NT2/D1 (cell line): ENCODE measurements at regions not wholly inside any gene's neighbourhood (a gene's known extent, or its start where the extent isn't known, plus 50 kb on each side); places are given as distances from the start of the nearest gene placed in this dataset.

Experiments
- DNase-seq: peaks from one replicate; pipeline ENCODE4 v3.0.0-alpha.2; 2011; ENCODE audit warnings: low read depth, low spot score
- H3K27me3 ChIP-seq: 2 replicates; pipeline ENCODE4 v1.6.0; 2011; ENCODE audit warnings: mild to moderate bottlenecking; ENCODE audit not compliant: insufficient read length, insufficient read depth
- H3K36me3 ChIP-seq: 2 replicates; pipeline ENCODE4 v1.6.1; 2011; ENCODE audit warnings: mild to moderate bottlenecking, low read length, mixed read lengths; ENCODE audit not compliant: insufficient read depth, insufficient read length
- H3K4me1 ChIP-seq: 2 replicates; pipeline ENCODE4 v1.5.1; 2011; ENCODE audit not compliant: insufficient read depth, insufficient read length
- H3K4me3 ChIP-seq: 2 replicates; pipeline ENCODE4 v1.5.1; 2011; ENCODE audit warnings: low read depth; ENCODE audit not compliant: insufficient read length
- H3K9ac ChIP-seq: 2 replicates; pipeline ENCODE4 v1.6.0; 2011; ENCODE audit warnings: low read depth; ENCODE audit not compliant: insufficient read length
- H3K9me3 ChIP-seq: 2 replicates; pipeline ENCODE4 v1.5.1; 2011; ENCODE audit warnings: mild to moderate bottlenecking, low read length; ENCODE audit not compliant: insufficient read depth
- SUZ12 ChIP-seq: IDR thresholded peaks from 2 replicates; pipeline ENCODE4 v1.6.1; 2011; ENCODE audit not compliant: insufficient read length, insufficient read depth; ENCODE audit errors: extremely low read depth
- YY1 ChIP-seq: IDR thresholded peaks from 2 replicates; pipeline ENCODE4 v1.6.1; 2011; ENCODE audit not compliant: insufficient read length, insufficient read depth
- ZNF274 ChIP-seq: IDR thresholded peaks from 2 replicates; pipeline ENCODE4 v1.6.1; 2011; ENCODE audit warnings: mild to moderate bottlenecking, low read depth, low read length

- H3K4me3 ChIP-seq = no peak overlapping the region
- no peak overlapping the region for H3K9ac ChIP-seq
- DNase-seq = no peak
- peaks cover 6% of the 10 kb centered on the region for H3K4me1 ChIP-seq
- TF ChIP-seq YY1 (no peak), SUZ12 (no peak), ZNF274 (no peak)
- no peaks in the 10 kb centered on the region for H3K9me3 ChIP-seq
- no peaks in the 10 kb centered on the region for H3K36me3 ChIP-seq
- peaks cover 98% of the 10 kb centered on the region for H3K27me3 ChIP-seq
Measured at GRCh38 chr20:61131944-61132343, 120.1 kb upstream of the CDH4 start.

GRCh38 chr20:61133611-61134010 is 118.5 kb upstream of the CDH4 start:
- no peak for DNase-seq

GRCh38 chr20:61134296-61135030 is 117.6 kb upstream of the CDH4 start:
- no peak overlapping the region for H3K9ac ChIP-seq
- no peak for DNase-seq
- TF ChIP-seq SUZ12 (no peak), YY1 (no peak), ZNF274 (no peak)
- no peak overlapping the region for H3K4me3 ChIP-seq
- H3K4me1 ChIP-seq = peaks cover 6% of the 10 kb centered on the region
- H3K27me3 ChIP-seq = peaks cover 100% of the 10 kb centered on the region
- H3K36me3 ChIP-seq = no peaks in the 10 kb centered on the region
- H3K9me3 ChIP-seq = no peaks in the 10 kb centered on the region

More at GRCh38 chr20:61133611-61134010, 118.5 kb upstream of the CDH4 start:
- Histone ChIP-seq H3K9me3 (no peaks in the 10 kb centered on the region), H3K36me3 (no peaks in the 10 kb centered on the region), H3K27me3 (peaks cover 100% of the 10 kb centered on the region), H3K9ac (no peak overlapping the region), H3K4me1 (peaks cover 6% of the 10 kb centered on the region), H3K4me3 (no peak overlapping the region)
- TF ChIP-seq ZNF274 (no peak), YY1 (no peak), SUZ12 (no peak)

DNA sequence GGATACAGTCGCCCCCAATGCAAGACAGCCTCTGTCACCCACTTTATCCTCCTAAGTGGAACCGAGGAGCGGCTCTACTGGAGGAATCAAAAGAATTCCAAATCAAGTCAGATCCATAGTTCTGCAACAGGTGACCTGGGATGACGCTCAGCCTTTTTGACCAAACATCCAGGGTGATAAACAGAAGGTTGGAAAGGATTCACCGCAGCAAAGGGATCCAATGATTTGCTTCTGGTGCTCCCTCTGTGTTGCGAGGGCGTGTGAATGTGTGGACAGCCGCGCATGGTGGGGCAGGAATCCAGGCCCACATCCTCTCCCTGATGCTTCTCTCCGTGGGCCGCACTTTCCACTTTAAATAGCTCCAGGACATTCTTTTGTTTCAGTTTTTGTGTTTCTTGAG is 116.8 kb upstream of the CDH4 start:
- no peak overlapping the region for H3K9ac ChIP-seq
- H3K4me3 ChIP-seq = no peak overlapping the region
- no peaks in the 10 kb centered on the region for H3K36me3 ChIP-seq
- peaks cover 100% of the 10 kb centered on the region for H3K27me3 ChIP-seq
- no peak for DNase-seq
- TF ChIP-seq ZNF274 = no peak
- no peak for TF ChIP-seq YY1
- no peak for TF ChIP-seq SUZ12
- no peaks in the 10 kb centered on the region for H3K9me3 ChIP-seq
- peaks cover 6% of the 10 kb centered on the region for H3K4me1 ChIP-seq

DNA sequence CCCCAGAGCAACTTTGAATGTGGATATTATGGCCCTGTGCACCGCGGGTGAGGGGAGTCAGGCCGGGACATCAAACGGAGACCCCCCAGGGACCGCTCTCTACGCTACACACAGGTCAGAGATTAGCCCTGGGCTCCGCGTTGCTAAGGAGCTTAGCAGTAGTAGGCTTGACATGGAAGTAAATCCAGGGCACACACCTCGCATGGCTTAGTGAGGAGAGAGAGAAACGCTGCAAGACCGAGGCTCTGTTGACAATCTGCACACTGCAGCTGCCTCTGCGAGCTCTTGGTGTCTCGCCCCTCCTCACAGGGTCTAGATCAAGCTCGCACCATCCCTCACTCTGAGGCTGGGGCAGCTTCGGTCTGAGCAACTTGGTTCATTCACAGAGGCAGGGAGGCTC is 116.1 kb upstream of the CDH4 start:
- Histone ChIP-seq H3K9ac (no peak overlapping the region), H3K4me3 (no peak overlapping the region), H3K27me3 (peaks cover 100% of the 10 kb centered on the region), H3K4me1 (peaks cover 6% of the 10 kb centered on the region), H3K9me3 (no peaks in the 10 kb centered on the region), H3K36me3 (no peaks in the 10 kb centered on the region)
- no peak for DNase-seq
- no peak for TF ChIP-seq YY1

DNA sequence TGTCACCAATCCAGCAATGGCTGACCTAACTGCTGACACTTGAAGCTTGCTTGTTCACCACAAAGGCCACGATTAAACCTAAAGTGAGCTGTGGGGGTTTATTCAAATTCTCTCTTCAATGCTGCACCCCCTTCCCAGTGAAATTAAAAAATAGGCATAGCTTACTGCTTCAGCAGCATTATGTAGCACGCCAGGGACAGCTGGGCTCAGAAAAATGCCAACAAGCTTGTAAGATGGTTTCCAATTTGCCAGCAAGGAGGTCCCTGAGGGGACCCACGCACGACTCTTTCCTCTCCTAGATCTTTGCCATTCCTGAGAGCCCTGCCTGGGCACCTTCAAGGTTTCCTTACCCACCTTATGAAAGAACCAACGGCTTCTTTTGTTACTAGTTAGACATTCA is 113.5 kb upstream of the CDH4 start:
- Histone ChIP-seq H3K9ac (no peak overlapping the region), H3K36me3 (no peaks in the 10 kb centered on the region), H3K27me3 (peaks cover 97% of the 10 kb centered on the region), H3K4me3 (no peak overlapping the region), H3K4me1 (peaks cover 6% of the 10 kb centered on the region), H3K9me3 (no peaks in the 10 kb centered on the region)
- no peak for TF ChIP-seq YY1
- no peak for TF ChIP-seq ZNF274
- no peak for TF ChIP-seq SUZ12
- DNase-seq = no peak

- Histone ChIP-seq H3K9ac (no peak overlapping the region), H3K36me3 (no peaks in the 10 kb centered on the region), H3K4me1 (peaks cover 6% of the 10 kb centered on the region), H3K27me3 (peaks cover 97% of the 10 kb centered on the region), H3K4me3 (no peak overlapping the region), H3K9me3 (no peaks in the 10 kb centered on the region)
- TF ChIP-seq YY1 = no peak
- TF ChIP-seq SUZ12 = no peak
- TF ChIP-seq ZNF274 = no peak
- DNase-seq = no peak
Measured at GRCh38 chr20:61139031-61139430, 113.0 kb upstream of the CDH4 start.

DNA sequence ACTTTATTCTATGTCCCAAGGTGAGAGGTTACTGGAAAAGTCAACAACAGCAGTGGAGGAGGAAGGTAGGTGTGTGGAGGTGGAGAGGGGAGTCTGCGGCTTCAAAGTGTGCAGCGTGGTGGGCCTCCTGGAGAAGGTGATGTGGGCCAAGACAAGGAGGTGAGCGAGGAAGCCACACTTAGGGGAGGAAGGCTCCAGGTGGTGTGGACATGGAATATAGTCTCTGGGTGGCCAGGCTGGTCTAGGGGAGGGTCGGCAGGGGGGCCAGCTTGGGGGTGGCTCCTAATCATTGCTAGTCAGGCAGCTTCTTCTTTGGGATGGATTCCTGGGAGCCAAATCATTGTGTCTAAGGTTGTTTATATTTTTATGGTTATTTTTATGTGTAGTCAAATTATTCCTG is 111.5 kb upstream of the CDH4 start:
- Histone ChIP-seq H3K36me3 (no peaks in the 10 kb centered on the region), H3K9ac (no peak overlapping the region), H3K4me1 (peaks cover 6% of the 10 kb centered on the region), H3K27me3 (peaks cover 97% of the 10 kb centered on the region), H3K4me3 (no peak overlapping the region), H3K9me3 (peaks cover 5% of the 10 kb centered on the region)
- no peak for DNase-seq
- TF ChIP-seq SUZ12 = no peak
- TF ChIP-seq ZNF274 = no peak
- no peak for TF ChIP-seq YY1
